Skeletal muscle satellite cell (primary cell): ENCODE measurements at regions not wholly inside any gene's neighbourhood (a gene's known extent, or its start where the extent isn't known, plus 50 kb on each side); places are given as distances from the start of the nearest gene placed in this dataset.

Experiments used
- H3K27me3 ChIP-seq: 2 replicates; pipeline ENCODE4 v1.7.0; 2013; ENCODE audit warnings: low read length; ENCODE audit not compliant: control insufficient read depth, insufficient read depth
- H3K36me3 ChIP-seq: 2 replicates; pipeline ENCODE4 v1.7.0; 2013; ENCODE audit warnings: mild to moderate bottlenecking, control low read depth, low read length; ENCODE audit not compliant: insufficient read depth
- H3K4me1 ChIP-seq: 2 replicates; pipeline ENCODE4 v1.7.0; 2013; ENCODE audit warnings: low read length; ENCODE audit not compliant: control insufficient read depth, insufficient read depth
- H3K4me2 ChIP-seq: 2 replicates; pipeline ENCODE4 v1.7.0; 2013; ENCODE audit warnings: mild to moderate bottlenecking, low read length
- H3K4me3 ChIP-seq: 2 replicates; pipeline ENCODE4 v1.7.0; 2013; ENCODE audit warnings: low read length
- H3K9ac ChIP-seq: 2 replicates; pipeline ENCODE4 v1.7.0; 2013; ENCODE audit warnings: mild to moderate bottlenecking, low read depth, low read length, moderate library complexity
- H3K9me3 ChIP-seq: replicated peaks from 2 replicates; pipeline ENCODE4 v1.7.0; 2013; ENCODE audit warnings: mild to moderate bottlenecking, control low read depth, low read length

GRCh38 chr12:67524861-67525616 is 123.5 kb upstream of the DYRK2 start:
- no peaks in the 10 kb centered on the region for H3K9me3 ChIP-seq
- no peak overlapping the region for H3K4me2 ChIP-seq
- peaks cover 6% of the 10 kb centered on the region for H3K27me3 ChIP-seq
- no peak overlapping the region for H3K9ac ChIP-seq
- peaks cover 5% of the 10 kb centered on the region for H3K4me1 ChIP-seq
- no peak overlapping the region for H3K4me3 ChIP-seq
- no peaks in the 10 kb centered on the region for H3K36me3 ChIP-seq

- Histone ChIP-seq H3K4me3 (no peak overlapping the region), H3K4me2 (no peak overlapping the region), H3K9me3 (no peaks in the 10 kb centered on the region), H3K36me3 (no peaks in the 10 kb centered on the region), H3K4me1 (peaks cover 3% of the 10 kb centered on the region), H3K27me3 (peaks cover 6% of the 10 kb centered on the region), H3K9ac (no peak overlapping the region)
Measured at GRCh38 chr12:67525617-67525884, 123.0 kb upstream of the DYRK2 start.

- peaks cover 1% of the 10 kb centered on the region for H3K4me1 ChIP-seq
- no peaks in the 10 kb centered on the region for H3K36me3 ChIP-seq
Measured at GRCh38 chr12:67526129-67526528, 122.4 kb upstream of the DYRK2 start.

GRCh38 chr12:67531051-67531450 is 117.5 kb upstream of the DYRK2 start:
- Histone ChIP-seq H3K4me2 (no peak overlapping the region), H3K9ac (no peak overlapping the region), H3K4me1 (peaks cover 27% of the 10 kb centered on the region), H3K4me3 (no peak overlapping the region), H3K9me3 (no peaks in the 10 kb centered on the region), H3K36me3 (no peaks in the 10 kb centered on the region), H3K27me3 (no peaks in the 10 kb centered on the region)

More at GRCh38 chr12:67526129-67526528, 122.4 kb upstream of the DYRK2 start:
- Histone ChIP-seq H3K9me3 (no peaks in the 10 kb centered on the region), H3K9ac (no peak overlapping the region), H3K4me2 (no peak overlapping the region), H3K4me3 (no peak overlapping the region), H3K27me3 (peaks cover 6% of the 10 kb centered on the region)

GRCh38 chr12:67531501-67531900 is 117.0 kb upstream of the DYRK2 start:
- no peak overlapping the region for H3K4me2 ChIP-seq
- no peak overlapping the region for H3K4me3 ChIP-seq
- no peaks in the 10 kb centered on the region for H3K27me3 ChIP-seq
- H3K36me3 ChIP-seq: no peaks in the 10 kb centered on the region
- peaks cover 27% of the 10 kb centered on the region for H3K4me1 ChIP-seq
- H3K9ac ChIP-seq: no peak overlapping the region
- no peaks in the 10 kb centered on the region for H3K9me3 ChIP-seq

GRCh38 chr12:67533159-67533558 is 115.4 kb upstream of the DYRK2 start:
- Histone ChIP-seq H3K9ac (no peak overlapping the region), H3K4me2 (no peak overlapping the region), H3K4me3 (no peak overlapping the region), H3K27me3 (no peaks in the 10 kb centered on the region), H3K4me1 (peaks cover 27% of the 10 kb centered on the region), H3K36me3 (no peaks in the 10 kb centered on the region), H3K9me3 (no peaks in the 10 kb centered on the region)

- H3K4me3 ChIP-seq: no peak overlapping the region
- H3K9ac ChIP-seq: peak overlapping the region; percentile 7
Measured at GRCh38 chr12:67534046-67534445, 114.5 kb upstream of the DYRK2 start.

GRCh38 chr12:67534681-67535080 is 113.9 kb upstream of the DYRK2 start:
- H3K36me3 ChIP-seq: no peaks in the 10 kb centered on the region
- H3K9me3 ChIP-seq: no peaks in the 10 kb centered on the region
- H3K4me3 ChIP-seq: no peak overlapping the region
- H3K27me3 ChIP-seq: no peaks in the 10 kb centered on the region
- H3K4me1 ChIP-seq: peaks cover 27% of the 10 kb centered on the region
- peak overlapping the region; percentile 32 for H3K4me2 ChIP-seq
- H3K9ac ChIP-seq: no peak overlapping the region

More at GRCh38 chr12:67534046-67534445, 114.5 kb upstream of the DYRK2 start:
- Histone ChIP-seq H3K4me1 (peaks cover 27% of the 10 kb centered on the region), H3K36me3 (no peaks in the 10 kb centered on the region), H3K9me3 (no peaks in the 10 kb centered on the region), H3K27me3 (no peaks in the 10 kb centered on the region), H3K4me2 (peak overlapping the region; percentile 2)

GRCh38 chr12:67535176-67535575 is 113.4 kb upstream of the DYRK2 start:
- Histone ChIP-seq H3K27me3 (no peaks in the 10 kb centered on the region), H3K9me3 (no peaks in the 10 kb centered on the region), H3K4me3 (no peak overlapping the region), H3K4me2 (peak overlapping the region; percentile 32), H3K36me3 (no peaks in the 10 kb centered on the region), H3K9ac (no peak overlapping the region), H3K4me1 (peaks cover 27% of the 10 kb centered on the region)

GRCh38 chr12:67535971-67536370 is 112.6 kb upstream of the DYRK2 start:
- peaks cover 27% of the 10 kb centered on the region for H3K4me1 ChIP-seq
- no peak overlapping the region for H3K9ac ChIP-seq
- no peaks in the 10 kb centered on the region for H3K27me3 ChIP-seq
- H3K36me3 ChIP-seq: no peaks in the 10 kb centered on the region
- no peaks in the 10 kb centered on the region for H3K9me3 ChIP-seq
- no peak overlapping the region for H3K4me2 ChIP-seq
- H3K4me3 ChIP-seq: no peak overlapping the region

- peaks cover 11% of the 10 kb centered on the region for H3K4me1 ChIP-seq
- H3K9ac ChIP-seq: no peak overlapping the region
- H3K36me3 ChIP-seq: no peaks in the 10 kb centered on the region
- H3K4me3 ChIP-seq: no peak overlapping the region
- H3K4me2 ChIP-seq: no peak overlapping the region
- no peaks in the 10 kb centered on the region for H3K27me3 ChIP-seq
- H3K9me3 ChIP-seq: no peaks in the 10 kb centered on the region
Measured at GRCh38 chr12:67539329-67539728, 109.2 kb upstream of the DYRK2 start.

GRCh38 chr12:67539946-67540345 is 108.6 kb upstream of the DYRK2 start:
- H3K36me3 ChIP-seq: no peaks in the 10 kb centered on the region
- peaks cover 8% of the 10 kb centered on the region for H3K4me1 ChIP-seq
- no peak overlapping the region for H3K4me2 ChIP-seq
- H3K9ac ChIP-seq: no peak overlapping the region
- H3K27me3 ChIP-seq: no peaks in the 10 kb centered on the region
- H3K4me3 ChIP-seq: no peak overlapping the region
- H3K9me3 ChIP-seq: no peaks in the 10 kb centered on the region
